Choroid plexus epithelial cell (primary cell): ENCODE measurements at regions not wholly inside any gene's neighbourhood (a gene's known extent, or its start where the extent isn't known, plus 50 kb on each side); places are given as distances from the start of the nearest gene placed in this dataset.

Experiments
- DNase-seq: peaks from one replicate; pipeline ENCODE4 v3.0.0-alpha.2; 2010; ENCODE audit warnings: low read depth
- H3K4me3 ChIP-seq: 2 replicates; pipeline ENCODE4 v1.5.1; 2011; ENCODE audit warnings: low read depth, mild to moderate bottlenecking, control low read depth, low read length, moderate library complexity
- CTCF ChIP-seq: conservative IDR thresholded peaks from 2 replicates; pipeline ENCODE4 v1.5.1; 2011; ENCODE audit warnings: low read depth, mild to moderate bottlenecking, control low read depth, inconsistent platforms, low read length, moderate library complexity

- no peak for TF ChIP-seq CTCF
Measured at GRCh38 chr11:69978841-69979614, 99.1 kb upstream of the ANO1 start.

GRCh38 chr11:69979632-69980031, 98.5 kb upstream of the ANO1 start:
- no peak for TF ChIP-seq CTCF
- H3K4me3 ChIP-seq, result no peak overlapping the region
- no peak for DNase-seq

More at GRCh38 chr11:69978841-69979614, 99.1 kb upstream of the ANO1 start:
- no peak overlapping the region for H3K4me3 ChIP-seq
- no peak for DNase-seq

DNA sequence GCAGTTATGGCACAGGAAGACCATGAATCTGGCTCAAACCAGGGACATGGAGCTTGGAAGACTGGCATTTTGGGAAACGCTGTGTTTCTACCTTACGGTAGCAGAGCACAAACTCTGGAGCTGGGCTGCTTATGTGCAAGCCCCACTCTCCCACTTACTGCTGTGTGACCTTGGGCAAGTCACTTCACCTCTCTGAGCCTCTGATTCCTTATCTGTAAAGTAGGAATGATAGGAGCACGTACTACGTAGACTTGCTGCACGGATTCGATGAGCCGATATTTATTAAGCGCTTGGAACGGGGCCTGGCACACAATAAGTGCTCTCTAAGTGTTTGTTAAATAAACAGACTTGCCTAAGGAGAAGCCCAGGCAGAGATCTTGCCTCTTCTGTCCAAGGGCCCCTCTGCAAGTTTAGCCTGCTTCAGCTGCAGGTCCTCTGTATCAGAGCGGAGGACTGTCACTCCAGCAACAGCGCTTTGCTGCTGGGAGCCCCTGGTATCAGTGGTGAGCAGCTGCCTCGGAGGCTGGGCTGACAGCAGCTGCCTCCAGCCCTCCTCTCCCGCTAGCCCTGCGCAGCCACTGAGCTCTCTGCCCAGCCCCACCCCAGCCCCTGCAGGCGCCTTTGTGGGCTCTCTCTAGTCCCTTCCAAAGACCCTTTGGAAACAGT, 96.9 kb upstream of the ANO1 start:
- no peak overlapping the region for H3K4me3 ChIP-seq
- DNase-seq, result no peak
- no peak for TF ChIP-seq CTCF

DNA sequence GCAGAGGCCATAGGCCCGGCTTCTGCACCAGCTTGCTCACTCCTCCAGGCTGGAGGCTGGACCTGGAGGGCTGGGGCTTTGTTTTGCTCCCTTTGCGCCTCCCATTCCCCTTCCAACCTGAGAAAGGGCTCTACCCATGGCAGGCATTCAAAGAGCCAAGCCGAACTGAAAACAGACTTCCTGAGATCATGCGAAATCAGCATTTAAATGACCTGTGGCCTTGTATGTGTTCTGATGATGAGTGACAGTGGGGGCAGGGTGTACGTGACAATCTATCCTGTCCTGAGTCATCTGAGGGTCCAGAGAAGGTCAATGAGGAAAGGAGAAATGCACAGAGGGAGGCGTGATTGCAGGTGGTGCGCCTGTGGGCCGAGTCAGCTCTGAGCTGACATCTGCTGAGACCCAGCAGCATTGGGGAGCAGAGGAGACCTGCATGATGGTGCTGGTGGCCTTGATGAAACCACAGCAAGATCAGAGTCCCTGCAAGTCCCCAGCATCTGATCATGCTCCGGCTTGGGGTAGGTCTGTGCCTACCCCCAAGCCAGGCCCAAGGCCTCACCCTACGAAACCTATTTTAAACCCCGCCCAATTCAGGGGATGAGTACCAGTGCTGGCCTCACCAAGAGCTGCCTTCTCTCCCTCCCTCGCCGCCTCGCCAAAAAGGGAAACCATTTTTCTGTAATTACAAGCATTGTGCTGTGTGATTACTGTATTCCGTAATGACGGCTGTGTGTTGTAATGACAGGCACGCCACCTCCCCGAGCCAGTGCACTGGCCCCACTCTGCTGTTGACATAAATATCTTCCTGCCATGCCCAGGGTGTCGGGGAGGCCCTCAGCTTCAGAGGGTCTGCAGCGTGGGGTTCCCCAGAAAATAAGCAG, 95.2 kb upstream of the ANO1 start:
- DNase-seq, result no peak
- no peak overlapping the region for H3K4me3 ChIP-seq
- no peak for TF ChIP-seq CTCF

- DNase-seq, result no peak
- no peak overlapping the region for H3K4me3 ChIP-seq
- TF ChIP-seq CTCF, result no peak
Measured at GRCh38 chr11:69983571-69983877, 94.6 kb upstream of the ANO1 start.

GRCh38 chr11:69983897-69984438, 94.1 kb upstream of the ANO1 start:
- no peak for TF ChIP-seq CTCF
- DNase-seq, result no peak
- H3K4me3 ChIP-seq, result no peak overlapping the region
